ENCODE measurements at regions not wholly inside any gene's neighbourhood (a gene's known extent, or its start where the extent isn't known, plus 50 kb on each side); places are given as distances from the start of the nearest gene placed in this dataset.
"Not testable (repeated sequence)": the region's sequence is repeated elsewhere in the genome, so short reads cannot be mapped to it uniquely, and the experiment has no call there.

- H3K9ac ChIP-seq (ENCODE audit: control insufficient read depth, insufficient read depth, low read length); in situ Hi-C loops (cut with MboI); FAIRE-seq; POLR2A ChIA-PET; CTCF ChIA-PET; H4K20me1 ChIP-seq (ENCODE audit: control insufficient read depth, insufficient read depth); SMC1A ChIA-PET (ENCODE audit: uncharacterized antibody, unreplicated experiment); H3K27ac ChIP-seq (ENCODE audit: control insufficient read depth, insufficient read depth); BruUV-seq (replicated peaks); intact Hi-C loops (cut with micrococcal nuclease; ENCODE audit: unreplicated experiment); H3K4me1 ChIP-seq (ENCODE audit: control insufficient read depth, insufficient read depth, low read length); H3K4me3 ChIP-seq; H3K36me3 ChIP-seq (ENCODE audit: control insufficient read depth in 2 of 2, insufficient read depth in 2 of 2, low read length in 1 of 2); H3K9me3 ChIP-seq (replicated peaks; ENCODE audit: control insufficient read depth, insufficient read depth, low read length); H3K4me2 ChIP-seq (ENCODE audit: control insufficient read depth, insufficient read depth); H3K79me2 ChIP-seq (ENCODE audit: control insufficient read depth, insufficient read depth, low read length); H3K27me3 ChIP-seq (replicated peaks in 1 of 2; ENCODE audit: control insufficient read depth in 2 of 2, insufficient read depth in 2 of 2, low read length in 1 of 2); ATAC-seq; DNase-seq (ENCODE audit: low read depth, low spot score); H2AFZ ChIP-seq (ENCODE audit: control insufficient read depth, low read depth, low read length); RAD21 ChIA-PET (ENCODE audit: unreplicated experiment): not testable (repeated sequence)
- WGBS (ENCODE audit: insufficient coverage, insufficient replicate concordance, low lambda C conversion rate, missing lambda C conversion rate), result 33% methylated on average over 1 of the region's 4 CpGs
These were observed 61.8 kb upstream of the NUDT4B start for GRCh38 chr1:148686735-148687134.

- RAD21 ChIA-PET (ENCODE audit: unreplicated experiment); SMC1A ChIA-PET (ENCODE audit: uncharacterized antibody, unreplicated experiment); H3K27me3 ChIP-seq (replicated peaks in 1 of 2; ENCODE audit: control insufficient read depth in 2 of 2, insufficient read depth in 2 of 2, low read length in 1 of 2); H3K27ac ChIP-seq (ENCODE audit: control insufficient read depth, insufficient read depth); DNase-seq (ENCODE audit: low read depth, low spot score); H2AFZ ChIP-seq (ENCODE audit: control insufficient read depth, low read depth, low read length); in situ Hi-C loops (cut with MboI); H3K9ac ChIP-seq (ENCODE audit: control insufficient read depth, insufficient read depth, low read length); H4K20me1 ChIP-seq (ENCODE audit: control insufficient read depth, insufficient read depth); CTCF ChIA-PET; H3K79me2 ChIP-seq (ENCODE audit: control insufficient read depth, insufficient read depth, low read length); H3K4me1 ChIP-seq (ENCODE audit: control insufficient read depth, insufficient read depth, low read length); H3K9me3 ChIP-seq (replicated peaks; ENCODE audit: control insufficient read depth, insufficient read depth, low read length); H3K36me3 ChIP-seq (ENCODE audit: control insufficient read depth in 2 of 2, insufficient read depth in 2 of 2, low read length in 1 of 2); ATAC-seq; intact Hi-C loops (cut with micrococcal nuclease; ENCODE audit: unreplicated experiment); POLR2A ChIA-PET; H3K4me2 ChIP-seq (ENCODE audit: control insufficient read depth, insufficient read depth); FAIRE-seq; BruUV-seq (replicated peaks); H3K4me3 ChIP-seq: not testable (repeated sequence)
- WGBS (ENCODE audit: insufficient coverage, insufficient replicate concordance, low lambda C conversion rate, missing lambda C conversion rate), result no CpG with 5 or more reads among the region's 2 CpGs
These were observed 61.2 kb upstream of the NUDT4B start for GRCh38 chr1:148687376-148687775.

Data from GM12878 (cell line).